ENCODE measurements at regions not wholly inside any gene's neighbourhood (a gene's known extent, or its start where the extent isn't known, plus 50 kb on each side); places are given as distances from the start of the nearest gene placed in this dataset.
A peak's percentile ranks its signal among the peaks of the same experiment; 100 is the strongest.

- TF ChIP-seq ZC3H4 (CRISPR knock-in tag; IDR thresholded peaks at IDR 0.05; ENCODE audit: borderline replicate concordance) (no peak), SIN3B (IDR thresholded peaks at IDR 0.05; ENCODE audit: low read depth) (no peak), HSF4 (CRISPR knock-in tag; IDR thresholded peaks at IDR 0.05; ENCODE audit: borderline replicate concordance) (no peak; the same call in 1 of the 2 replicates), HINFP (tag; conservative IDR thresholded peaks at IDR 0.05; ENCODE audit: low read depth) (0 out of 2 replicates have a peak, but pooled peaks have one; percentile 33), ZFP30 (CRISPR knock-in tag; IDR thresholded peaks at IDR 0.05; ENCODE audit: borderline replicate concordance) (no peak), GTF2A2 (tag; IDR thresholded peaks at IDR 0.05) (no peak), STAT6 (CRISPR knock-in tag; IDR thresholded peaks at IDR 0.05) (no peak), GTF3C2 (IDR thresholded peaks at IDR 0.05; ENCODE audit: borderline replicate concordance, extremely low read depth, insufficient read length) (no peak), FOXK2 (conservative IDR thresholded peaks at IDR 0.05 in 1 of 2, IDR thresholded peaks at IDR 0.05 in 1 of 2; ENCODE audit: low read depth in 2 of 2) (peak; percentile 57 to 60; a peak in 2 of 4 replicates), DMBX1 (CRISPR knock-in tag; IDR thresholded peaks at IDR 0.05; ENCODE audit: borderline replicate concordance) (peak; percentile 59; the same call in 1 of the 2 replicates), ZNF408 (CRISPR knock-in tag; IDR thresholded peaks at IDR 0.05; ENCODE audit: low read depth) (no peak), ZNF830 (CRISPR knock-in tag; IDR thresholded peaks at IDR 0.05) (no peak), FOXP1 (CRISPR knock-in tag; IDR thresholded peaks at IDR 0.05) (no peak), NR2C1 (IDR thresholded peaks at IDR 0.05) (no peak), NR2C1 (tag; IDR thresholded peaks at IDR 0.05) (peak; percentile 51; the same call in 1 of the 2 replicates), ZNF717 (CRISPR knock-in tag; IDR thresholded peaks at IDR 0.05) (no peak), TAF15 (IDR thresholded peaks at IDR 0.05; ENCODE audit: low read depth, low read length) (no peak), ZBTB7A (IDR thresholded peaks at IDR 0.05; ENCODE audit: borderline replicate concordance, control insufficient read depth, low read depth, low read length) (no peak), ZNF134 (CRISPR knock-in tag; conservative IDR thresholded peaks at IDR 0.05) (no peak), ZNF431 (CRISPR knock-in tag; IDR thresholded peaks at IDR 0.05) (no peak), CBX3 (IDR thresholded peaks at IDR 0.05; ENCODE audit: borderline replicate concordance in 1 of 2, low read length in 2 of 2) (peak in 1 of 2 experiments; percentile 79; a peak in 1 of 3 replicates), ZBTB8A (IDR thresholded peaks at IDR 0.05; ENCODE audit: partially characterized antibody) (no peak)
These were observed 277.5 kb upstream of the MAN1A1 start (continued) for GRCh38 chr6:119626884-119627619.
